ENCODE measurements at regions not wholly inside any gene's neighbourhood (a gene's known extent, or its start where the extent isn't known, plus 50 kb on each side); places are given as distances from the start of the nearest gene placed in this dataset.

- no peak for DNase-seq (ENCODE audit: low spot score)
These were observed 154.4 kb upstream of the HES1 start for GRCh38 chr3:193981504-193981903.

DNA sequence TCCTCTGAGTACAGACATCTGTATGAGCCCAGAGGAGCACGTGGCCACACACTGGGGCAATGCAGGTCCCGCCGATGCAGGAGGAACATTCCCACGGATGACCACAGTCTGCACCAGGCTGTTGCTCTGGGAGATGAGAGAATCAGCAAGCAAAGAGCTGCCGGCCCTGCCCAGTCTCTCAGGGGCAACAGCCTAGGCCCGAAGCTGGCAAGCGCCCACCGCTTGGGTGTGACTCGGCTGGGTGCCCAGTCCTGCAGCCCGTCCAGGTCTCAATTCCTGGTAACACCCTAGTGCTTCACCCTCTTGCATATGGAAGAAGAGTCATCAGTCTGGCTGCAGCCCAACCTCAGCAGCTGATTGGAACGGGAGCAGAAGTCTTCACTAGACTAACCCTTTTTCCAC, 153.7 kb upstream of the HES1 start:
- DNase-seq (ENCODE audit: low spot score), result peak; percentile 56

- DNase-seq (ENCODE audit: low spot score), result no peak
These were observed 151.8 kb upstream of the HES1 start for GRCh38 chr3:193983846-193984818.

DNA sequence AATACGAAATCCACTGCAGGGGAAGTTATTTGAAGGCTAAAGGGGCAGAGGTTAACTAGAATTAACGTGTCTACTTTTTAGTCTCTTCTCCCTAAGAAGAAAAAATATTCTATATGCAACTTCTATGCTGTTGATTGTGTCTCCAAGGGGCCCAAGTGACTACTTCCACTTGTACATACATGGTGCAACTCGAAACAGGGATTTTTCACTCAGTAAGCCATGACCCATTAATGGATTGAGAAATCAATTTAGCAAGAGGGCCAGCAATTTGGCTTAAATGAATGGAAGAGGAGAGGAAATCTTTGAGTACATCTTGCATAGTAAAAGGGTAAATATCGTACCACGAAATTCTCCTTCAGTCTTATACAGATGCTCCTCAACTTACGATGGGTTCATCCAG, 151.1 kb upstream of the HES1 start:
- DNase-seq (ENCODE audit: low spot score), result no peak

DNA sequence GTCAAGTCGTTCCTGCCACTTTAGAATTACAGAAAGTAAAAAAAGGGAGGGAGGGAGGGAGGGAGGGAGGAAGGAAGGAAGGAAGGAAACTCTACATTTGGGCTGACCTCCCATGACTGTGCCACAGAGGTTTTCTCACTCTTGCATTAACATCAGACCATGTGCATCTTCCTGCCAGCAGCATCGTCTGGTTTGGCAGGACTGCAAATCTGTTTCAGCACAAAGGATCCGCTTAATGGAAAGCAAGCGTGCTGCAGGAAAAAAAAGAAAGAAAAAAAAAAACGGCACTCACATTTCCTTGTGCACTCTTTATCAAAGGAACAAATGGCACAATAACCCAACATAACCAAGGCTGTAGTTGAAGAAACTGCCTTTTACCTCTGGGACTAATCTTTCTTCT, 148.8 kb upstream of the HES1 start:
- DNase-seq (ENCODE audit: low spot score), result no peak

DNA sequence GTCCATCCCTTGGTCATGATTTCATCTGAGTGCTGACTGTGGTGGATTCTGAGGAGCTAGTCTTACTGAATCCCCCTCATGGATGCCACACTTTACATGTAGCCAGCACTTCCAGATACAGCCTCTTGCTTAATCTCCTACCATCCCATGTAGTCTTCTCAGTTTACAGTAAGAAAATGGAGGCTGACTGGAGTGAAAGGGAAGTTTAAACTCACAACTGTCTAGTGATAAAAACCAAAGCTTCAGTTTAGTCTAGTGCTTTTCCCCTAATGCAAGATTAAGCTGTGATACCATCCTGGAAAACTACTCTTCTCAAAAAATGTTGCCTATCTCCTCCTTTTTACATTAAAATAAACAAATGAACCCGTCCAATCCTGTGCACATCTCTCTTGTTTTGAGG, 146.8 kb upstream of the HES1 start:
- no peak for DNase-seq (ENCODE audit: low spot score)

DNA sequence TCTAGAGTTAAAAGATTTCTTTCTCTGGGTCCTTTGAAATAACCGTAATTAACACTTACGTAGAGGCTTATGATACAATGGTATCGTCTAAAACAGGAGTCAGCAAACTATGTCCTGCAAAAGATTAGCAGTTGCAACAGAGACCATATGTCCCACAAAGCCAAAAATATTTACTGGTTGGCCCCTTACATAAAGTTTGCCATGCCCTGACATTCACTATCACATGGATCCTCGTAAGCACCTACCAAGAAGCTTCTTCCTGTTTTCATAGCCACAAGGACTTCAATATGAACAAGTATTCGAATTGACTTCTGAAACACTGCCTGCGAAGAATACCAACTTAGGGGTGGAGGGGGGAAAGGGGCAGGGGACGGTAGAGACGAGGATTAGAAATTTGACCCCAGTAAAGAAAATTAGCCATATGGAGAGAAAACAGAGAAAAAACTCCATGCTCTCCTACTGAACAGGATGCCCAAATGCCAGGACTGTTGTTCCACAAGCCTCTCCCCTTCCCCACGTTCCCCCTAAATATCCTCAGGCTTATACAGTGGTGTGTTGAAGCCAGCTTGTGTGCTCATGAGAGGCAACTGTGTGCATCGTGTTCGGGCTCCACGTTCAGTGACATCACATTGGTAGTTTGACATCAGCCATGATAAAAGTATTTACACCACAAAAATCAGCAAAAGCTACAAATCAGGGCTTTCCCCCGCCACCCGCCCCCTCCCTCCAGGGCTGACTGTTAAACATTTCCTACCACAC, 144.1 kb upstream of the HES1 start:
- DNase-seq (ENCODE audit: low spot score), result no peak

GRCh38 chr3:193992425-193993037, 143.4 kb upstream of the HES1 start:
- DNase-seq (ENCODE audit: low spot score), result no peak

DNA sequence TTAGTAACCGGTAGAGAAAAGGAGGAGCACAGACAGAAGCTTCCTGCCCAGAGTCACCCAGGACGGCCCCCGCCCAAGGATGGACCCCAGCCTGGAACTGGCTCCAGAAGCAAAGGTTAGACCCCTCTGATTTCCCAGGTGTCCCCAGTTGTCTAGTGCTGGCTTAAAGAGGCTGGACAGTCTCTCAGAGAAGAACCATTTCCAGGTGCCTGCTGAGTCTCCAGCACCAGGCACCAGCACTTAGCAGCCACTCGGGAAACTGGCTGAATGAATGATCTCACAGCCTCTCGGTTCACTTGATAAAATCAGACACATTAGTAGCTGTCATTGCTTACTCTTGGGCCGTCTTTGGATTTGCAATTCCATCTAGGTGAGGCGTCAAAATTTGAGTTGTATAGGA, 139.7 kb upstream of the HES1 start:
- no peak for DNase-seq (ENCODE audit: low spot score)

GRCh38 chr3:193996641-193997089, 139.3 kb upstream of the HES1 start:
- no peak for DNase-seq (ENCODE audit: low spot score)

GRCh38 chr3:193997228-193998122, 138.5 kb upstream of the HES1 start:
- DNase-seq (ENCODE audit: low spot score), result no peak

DNA sequence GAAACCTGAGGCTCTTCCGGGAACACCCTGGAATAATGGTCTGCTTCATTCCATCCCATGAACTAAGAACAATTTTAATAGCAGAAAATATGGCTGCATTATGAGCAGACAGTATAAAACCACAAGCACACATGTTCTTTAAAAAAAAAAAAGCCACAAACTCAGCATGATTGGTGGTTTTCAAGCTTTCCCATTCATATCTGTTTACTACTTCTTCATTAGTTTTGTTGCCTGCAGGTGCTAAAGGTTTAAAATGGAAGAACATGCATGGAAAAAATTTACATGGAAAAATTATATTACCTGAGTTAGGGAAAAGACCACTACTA, 137.9 kb upstream of the HES1 start:
- DNase-seq (ENCODE audit: low spot score), result no peak

GRCh38 chr3:193998628-193999195, 137.2 kb upstream of the HES1 start:
- no peak for DNase-seq (ENCODE audit: low spot score)

DNA sequence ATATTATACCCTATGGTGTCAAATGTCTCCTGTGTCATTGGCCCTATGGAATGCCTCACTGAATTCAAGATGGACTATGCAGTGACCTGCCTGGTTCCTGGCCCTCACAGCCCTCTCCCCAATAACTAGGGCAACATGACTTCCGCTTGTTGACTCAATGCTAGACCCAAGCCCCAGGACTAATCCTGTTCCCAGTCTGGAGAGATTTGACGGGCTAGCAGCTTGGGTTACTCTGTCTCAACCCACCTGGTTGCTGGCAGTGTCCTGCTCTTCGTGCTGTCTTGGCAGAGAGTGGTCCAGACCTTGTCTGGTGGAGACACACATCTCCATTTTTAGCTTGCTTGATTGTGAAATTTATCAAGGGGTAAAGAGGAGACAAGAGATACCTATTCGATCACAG, 135.8 kb upstream of the HES1 start:
- no peak for DNase-seq (ENCODE audit: low spot score)

DNA sequence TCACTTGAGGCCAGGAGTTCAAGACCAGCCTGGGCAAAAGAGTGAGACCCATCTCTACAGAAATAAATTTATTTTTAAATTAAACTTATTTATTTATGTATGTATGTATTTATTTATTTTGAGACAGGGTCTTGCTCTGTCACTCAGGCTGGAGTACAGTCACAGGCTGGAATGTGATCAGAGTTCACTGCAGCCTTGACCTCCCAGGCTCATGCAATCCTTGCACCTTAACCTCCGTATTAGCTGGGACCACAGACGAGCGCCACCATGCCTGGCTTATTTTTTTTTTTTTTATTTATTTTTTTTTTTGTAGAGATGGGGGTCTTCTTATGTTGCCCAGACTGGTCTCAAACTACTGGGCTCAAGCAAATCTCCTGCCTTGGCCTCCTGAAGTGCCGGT, 135.2 kb upstream of the HES1 start:
- DNase-seq (ENCODE audit: low spot score), result no peak

GRCh38 chr3:194001728-194002459, 134.1 kb upstream of the HES1 start:
- DNase-seq (ENCODE audit: low spot score), result no peak

DNA sequence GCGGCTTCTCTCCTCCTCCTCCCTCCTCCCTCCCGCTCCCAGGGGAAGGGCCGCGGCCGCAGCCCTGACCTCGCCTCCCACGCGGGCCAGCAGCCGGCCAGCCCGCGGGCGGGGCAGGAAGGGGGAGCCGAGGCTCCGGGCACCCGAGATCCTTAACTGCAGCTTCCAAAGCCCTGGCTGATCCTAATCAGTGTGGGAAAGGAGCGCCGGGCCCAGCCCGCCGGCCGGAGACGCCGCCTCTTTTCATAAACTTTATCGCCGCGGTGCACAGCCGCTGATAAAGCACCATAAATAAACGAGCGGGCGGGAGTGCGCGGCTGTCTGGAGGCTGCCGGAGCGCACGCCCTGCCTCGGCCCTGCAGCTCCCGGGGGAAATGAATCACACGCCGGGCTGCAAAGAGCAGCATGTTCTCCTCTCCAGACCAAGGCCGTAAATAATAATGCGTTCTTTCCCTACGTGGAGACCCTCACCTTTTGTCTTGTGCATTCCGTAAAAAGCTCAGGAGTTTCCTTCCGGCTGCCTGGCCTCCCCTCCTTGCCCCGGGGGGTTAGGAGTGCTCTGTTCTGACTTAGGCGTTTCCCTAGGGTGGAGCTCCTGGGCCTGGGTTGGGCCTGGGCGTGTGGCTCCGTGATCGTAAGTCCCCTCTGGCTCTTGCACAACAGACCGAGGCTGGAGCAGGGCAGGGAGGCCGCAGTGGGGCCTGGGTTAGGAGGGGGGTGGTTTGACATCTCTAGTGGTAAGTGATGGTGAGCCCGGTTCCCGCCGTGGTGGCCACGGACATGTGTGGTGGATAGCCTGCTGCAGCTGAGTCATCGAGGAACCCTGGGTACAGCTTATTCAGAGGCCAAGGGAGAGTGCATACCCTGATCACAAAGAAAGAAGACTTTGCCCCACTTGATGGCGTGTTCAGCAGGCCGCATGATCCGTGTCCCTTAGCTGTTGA, 132.6 kb upstream of the HES1 start:
- DNase-seq (ENCODE audit: low spot score), result peak; percentile 96

DNA sequence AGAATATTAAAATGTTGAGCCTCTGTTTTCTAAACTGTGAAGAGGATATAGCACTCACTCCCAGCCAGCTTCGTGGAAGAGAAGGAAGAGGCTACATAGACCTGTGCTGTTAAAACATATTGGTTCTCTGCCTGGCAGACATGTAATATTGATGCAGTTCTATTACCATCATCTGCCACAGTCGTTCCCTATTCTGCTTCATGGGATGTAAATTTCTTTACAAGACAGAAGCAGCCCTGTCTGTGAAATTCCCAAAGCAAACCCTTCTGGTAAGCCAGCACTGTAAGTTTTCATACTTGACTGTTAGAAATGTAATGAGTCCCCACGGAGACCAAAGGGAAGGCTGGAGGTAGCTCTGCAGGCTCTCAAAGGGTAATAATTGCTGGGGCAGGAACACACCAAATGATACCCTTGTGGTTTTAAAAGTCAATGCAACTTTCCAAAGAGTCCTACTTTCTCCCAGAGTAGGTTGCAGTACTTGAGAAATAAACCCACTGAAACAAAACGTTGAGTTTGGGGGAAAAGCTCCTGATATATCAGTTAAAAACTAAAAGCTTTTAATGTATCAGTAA, 129.9 kb upstream of the HES1 start:
- DNase-seq (ENCODE audit: low spot score), result no peak
